CD4-positive, alpha-beta T cell treated with Interleukin-15 for 4 hours (primary cell): ENCODE measurements at regions not wholly inside any gene's neighbourhood (a gene's known extent, or its start where the extent isn't known, plus 50 kb on each side); places are given as distances from the start of the nearest gene placed in this dataset.

Experiments used
- DNase-seq: peaks from one replicate; pipeline ENCODE4 v3.0.0-alpha.2; 2020; ENCODE audit warnings: low spot score

DNA sequence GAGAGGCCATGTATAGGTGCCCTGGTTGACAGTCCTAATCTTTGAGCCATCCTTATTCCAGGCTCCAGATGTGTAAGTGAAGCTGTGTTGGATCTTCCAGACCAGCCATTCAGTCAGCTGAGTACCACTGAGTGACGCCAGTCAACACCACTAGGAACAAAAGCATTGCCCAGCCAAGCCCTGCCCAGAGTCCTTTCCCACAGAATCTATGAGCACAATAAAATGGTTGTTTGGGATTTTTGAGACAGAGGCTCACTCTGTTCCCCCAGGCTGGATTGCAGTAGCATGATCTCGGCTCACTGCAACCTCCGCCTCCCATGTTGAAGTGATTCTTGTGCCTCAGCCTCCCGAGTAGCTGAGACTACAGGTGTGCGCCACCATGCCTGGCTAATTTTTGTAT is 262.5 kb downstream of the BCOR start:
- no peak for DNase-seq

DNA sequence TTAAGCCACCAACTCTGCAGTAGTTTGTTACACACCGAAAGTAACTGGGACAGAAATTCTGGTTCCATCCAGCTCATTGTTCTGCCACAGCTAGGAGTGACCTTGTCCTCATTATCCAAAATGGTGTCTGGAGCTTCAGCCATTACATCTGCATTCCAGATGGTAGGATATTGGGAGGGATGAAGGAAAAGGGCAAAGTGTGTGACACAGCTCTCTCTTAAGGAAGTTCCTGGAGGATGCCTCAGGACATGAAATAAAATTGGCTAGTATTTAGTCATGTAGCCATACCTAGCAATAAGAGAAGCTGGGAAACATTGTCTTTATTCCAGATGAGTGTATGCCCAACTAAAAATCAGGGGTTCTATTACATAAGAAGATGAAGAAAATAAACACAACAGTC is 262.0 kb downstream of the BCOR start:
- DNase-seq: no peak

DNA sequence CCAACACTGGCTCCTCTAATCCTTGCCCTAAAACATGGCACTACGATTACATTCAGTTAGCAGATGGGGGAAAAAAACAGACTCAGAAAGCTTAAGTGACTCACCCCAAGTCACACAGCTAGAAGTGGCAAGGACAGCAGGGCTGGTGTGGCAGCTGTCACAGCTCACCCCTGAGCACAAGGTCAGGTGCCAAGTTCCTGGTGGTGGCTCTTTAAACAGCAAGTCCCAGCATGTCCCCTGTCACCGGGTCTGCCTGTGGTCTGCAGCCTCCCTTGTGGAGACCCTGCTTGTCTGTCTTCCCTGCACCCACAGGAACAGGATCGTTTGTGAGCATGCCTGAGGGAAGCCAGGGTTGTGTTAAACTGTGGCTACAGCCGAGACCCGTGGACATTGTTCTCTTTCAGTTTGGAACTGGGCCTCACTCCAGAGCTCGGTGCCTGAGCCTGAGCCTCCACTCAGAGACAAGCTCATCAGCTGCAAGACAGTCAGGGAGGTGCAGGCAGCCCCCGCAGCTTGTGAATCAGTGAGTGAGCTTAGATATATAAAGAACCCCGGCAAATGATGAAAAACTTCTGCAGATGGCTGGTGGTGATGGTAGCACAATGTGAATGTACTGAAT is 260.8 kb downstream of the BCOR start:
- DNase-seq: no peak

DNA sequence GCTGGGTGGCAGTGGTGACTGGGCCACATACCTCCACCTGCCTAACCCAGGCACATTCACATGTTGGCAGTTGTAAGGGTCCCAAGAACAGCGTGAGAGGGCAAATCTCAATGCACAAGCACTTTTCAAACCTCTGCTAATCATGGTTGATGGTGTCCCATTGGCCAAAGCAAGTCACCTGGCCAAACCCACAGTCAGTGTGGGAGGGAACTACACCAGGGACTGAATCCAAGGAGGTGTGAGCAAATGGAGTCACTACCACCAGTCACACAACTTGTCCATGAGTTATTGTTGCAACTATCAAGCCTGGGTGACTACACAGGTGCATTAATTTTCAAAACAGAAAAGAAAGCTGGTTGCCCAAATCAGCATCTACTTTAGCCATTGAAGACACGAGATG is 260.1 kb downstream of the BCOR start:
- no peak for DNase-seq

DNA sequence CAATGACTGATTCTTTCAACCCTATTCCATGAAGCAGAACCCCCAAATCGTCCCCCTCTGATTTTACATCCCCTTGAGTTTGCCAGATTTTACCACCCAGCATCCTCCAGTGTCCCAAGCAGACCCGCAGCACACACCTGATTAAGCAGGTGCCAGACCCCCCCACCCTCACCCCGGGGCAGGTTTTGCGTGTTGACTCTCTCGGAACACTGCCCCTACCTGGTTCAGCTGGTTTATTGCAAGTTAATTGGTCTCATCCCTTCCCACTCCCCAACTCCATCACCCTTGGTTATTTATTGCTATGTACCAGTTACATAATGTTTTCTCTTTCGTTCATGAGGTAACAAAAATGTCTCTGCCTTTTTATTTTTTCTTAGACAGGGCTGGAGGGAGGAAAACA is 258.4 kb downstream of the BCOR start:
- DNase-seq: no peak

DNA sequence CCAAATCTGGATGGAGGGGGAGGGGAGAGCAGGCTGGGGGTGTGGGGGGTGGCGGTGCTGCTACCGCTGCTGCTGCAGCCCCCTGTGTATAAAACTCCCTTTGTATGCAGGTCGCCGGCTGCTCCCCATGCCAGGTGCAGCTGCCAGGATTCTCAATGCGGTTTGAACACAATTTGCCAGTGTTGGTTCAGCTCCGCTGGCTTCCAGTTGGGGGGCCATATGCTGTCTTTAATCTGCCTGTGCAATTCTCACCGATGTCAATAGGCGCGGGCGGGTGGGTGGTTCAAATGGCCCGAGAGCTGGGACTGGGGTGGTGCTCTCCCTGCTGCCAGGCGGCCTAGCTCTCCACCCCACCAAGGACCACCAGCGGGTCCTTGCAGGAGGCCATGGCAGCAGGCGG is 257.6 kb downstream of the BCOR start:
- DNase-seq: no peak

DNA sequence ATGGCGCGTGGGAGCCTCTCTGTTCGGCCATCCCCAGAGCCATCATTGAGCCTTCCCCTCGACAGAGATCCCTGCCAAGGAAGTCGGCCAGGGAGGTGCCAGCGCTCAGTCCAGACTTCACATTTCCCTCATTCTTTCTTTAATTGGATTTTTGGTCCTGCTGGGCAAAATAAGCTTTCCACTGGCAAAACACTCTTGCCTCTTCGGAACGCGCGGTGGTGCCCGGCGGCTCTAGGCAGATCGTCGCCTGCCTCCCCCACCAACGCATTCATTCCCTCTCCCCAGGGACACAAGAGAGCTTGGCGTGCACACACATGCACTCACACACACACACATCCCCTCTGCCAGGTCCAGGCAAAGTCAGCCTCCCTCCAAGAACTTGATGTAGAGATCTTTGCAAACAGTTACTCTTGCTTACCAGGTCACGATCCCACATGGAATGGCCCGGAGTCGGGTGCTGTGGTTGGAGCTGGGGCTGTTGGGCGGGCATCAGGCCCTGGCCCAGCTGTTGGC is 257.1 kb downstream of the BCOR start:
- DNase-seq: no peak

DNA sequence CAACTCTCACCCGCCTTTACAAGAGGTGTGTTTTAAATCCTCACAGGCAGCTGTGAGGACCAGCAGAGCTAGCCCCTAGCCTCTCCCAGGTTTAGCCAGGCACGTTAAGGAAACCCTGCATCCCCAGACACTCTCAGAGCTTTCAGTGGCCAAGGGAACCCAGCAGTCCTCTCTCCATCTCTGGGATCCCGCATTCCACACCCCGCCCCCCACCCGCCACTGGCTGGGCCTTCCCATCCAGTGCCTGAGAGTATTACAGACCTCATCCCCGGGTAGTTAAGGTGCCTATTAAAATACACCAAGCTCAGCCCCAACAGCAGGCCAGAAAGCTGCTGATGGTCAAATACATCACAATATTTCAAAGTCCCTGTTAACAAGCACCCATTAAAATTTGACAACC is 256.2 kb downstream of the BCOR start:
- no peak for DNase-seq

DNA sequence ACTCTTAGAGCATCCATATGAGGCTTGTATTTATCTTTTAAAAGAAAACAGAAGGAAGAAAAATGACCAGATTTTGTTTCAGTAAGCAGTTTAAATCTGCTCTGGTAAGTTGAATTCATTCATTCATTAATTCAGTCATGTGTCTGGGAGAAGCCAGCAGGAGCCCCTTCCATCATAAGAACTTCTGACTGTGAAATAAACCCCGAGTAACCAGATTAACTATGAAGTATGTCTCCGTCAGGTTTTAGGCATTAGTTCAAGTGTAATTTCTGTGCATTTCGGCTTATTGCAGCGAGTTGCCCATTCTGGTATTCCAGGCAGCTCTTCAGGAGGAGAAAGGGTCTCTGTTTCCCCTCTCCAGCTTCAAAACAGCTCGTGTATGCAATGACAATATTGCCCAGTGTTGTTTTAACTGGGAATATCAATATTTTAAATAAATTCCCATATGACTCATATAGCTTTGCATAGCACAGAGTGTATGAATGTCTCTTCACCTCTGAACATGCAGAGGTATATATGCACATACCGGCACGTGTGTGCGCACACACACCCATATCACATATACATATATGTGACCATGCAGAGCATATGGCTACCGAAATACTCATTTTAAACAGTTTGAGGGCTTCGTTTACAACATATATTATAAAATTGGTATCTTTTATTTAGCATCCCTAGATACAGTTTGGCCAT is 255.3 kb downstream of the BCOR start:
- DNase-seq: no peak

DNA sequence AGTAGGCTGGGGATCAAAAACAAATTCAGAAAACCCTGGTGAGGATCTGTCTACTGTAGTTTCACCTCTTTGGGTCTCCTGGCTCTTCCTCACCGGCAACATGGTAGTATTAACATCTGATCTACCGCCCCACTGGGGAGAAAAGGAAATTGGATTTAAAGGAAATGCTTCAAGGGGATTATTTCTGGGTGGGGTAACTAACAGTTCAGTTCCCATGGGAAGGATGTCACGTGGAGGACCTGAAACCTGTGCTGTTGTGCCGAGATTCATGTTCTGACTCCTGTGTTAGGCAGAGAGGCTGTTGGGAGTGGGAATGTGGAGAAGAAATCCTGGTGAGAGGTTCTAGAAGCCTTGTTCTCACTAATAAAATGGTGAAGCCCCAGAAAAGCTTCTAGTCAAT is 254.4 kb downstream of the BCOR start:
- DNase-seq: no peak

DNA sequence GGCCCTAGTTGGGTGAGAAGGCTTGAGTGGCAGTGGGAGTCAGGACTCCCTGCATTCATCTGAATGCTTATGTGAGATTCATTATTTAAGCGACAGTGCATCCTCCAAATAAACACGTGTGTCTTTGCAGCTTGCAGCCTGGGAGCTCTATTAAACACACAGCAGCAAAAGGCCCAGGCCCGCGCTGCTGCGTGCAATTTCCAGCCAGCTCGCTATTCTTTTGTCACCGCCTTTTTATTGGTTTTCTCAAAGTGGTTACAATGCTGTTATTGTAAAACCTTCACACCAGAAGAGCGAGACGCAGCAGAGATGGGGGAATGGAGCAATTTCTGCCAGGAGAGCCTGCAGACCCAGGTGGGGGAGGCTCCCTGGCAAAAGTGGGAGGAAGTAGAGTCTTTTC is 252.5 kb downstream of the BCOR start:
- DNase-seq: no peak

DNA sequence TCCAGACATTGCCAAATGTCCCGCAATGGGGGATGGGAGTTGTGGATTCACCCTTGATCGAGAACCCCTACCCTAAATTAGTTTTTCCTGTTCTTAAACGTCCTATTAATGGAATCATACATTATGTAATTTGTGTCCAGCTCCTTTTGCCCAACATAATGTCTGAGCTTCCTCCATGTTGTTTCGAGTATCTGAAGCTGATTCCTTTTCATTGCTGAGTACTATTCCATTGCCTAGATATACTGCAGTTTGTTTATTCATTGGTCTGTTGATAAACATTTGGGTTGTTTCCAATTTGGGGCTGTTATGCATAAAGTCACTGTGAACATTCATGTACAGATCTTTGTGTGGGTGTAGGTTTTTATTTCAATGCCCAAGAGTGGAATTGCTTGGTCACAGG is 251.3 kb downstream of the BCOR start:
- DNase-seq: no peak

DNA sequence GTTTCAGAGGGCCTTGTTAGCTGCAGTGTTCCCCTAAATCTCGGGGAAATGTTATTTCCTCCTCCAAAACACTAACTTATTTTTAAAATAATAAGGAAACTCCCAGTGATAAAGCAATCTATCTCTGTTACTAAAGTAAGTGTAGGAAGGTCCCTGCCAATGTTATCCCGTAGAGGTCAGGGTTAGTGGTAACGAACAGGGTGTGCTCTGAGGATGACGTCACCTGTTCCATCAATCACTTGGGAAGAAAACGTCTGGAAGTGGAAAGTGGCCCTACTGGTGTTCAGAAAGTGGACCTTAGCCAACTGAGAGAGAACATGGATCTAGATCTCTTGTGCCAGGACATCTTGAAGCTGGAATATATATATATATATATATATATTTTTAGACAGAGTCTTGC is 249.5 kb downstream of the BCOR start:
- no peak for DNase-seq

DNA sequence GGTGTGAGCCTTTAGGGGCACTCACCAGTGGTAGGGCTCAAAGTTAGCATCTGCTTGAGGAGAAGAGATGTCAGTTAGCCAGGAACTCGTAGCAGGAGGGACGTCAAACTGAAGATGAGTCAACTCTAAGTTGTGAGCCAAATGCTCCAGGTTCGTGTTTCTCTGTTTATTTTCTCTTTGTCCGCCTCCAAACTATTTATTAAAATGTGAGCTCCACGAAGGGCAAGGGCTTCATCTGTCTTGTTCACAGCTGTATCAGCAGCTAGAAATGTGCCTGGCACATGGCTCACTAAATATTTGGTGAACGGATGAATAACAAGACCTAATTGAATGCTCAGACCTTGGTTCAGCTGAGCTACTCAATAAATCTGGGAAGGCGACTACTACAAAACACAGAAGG is 248.9 kb downstream of the BCOR start:
- no peak for DNase-seq

DNA sequence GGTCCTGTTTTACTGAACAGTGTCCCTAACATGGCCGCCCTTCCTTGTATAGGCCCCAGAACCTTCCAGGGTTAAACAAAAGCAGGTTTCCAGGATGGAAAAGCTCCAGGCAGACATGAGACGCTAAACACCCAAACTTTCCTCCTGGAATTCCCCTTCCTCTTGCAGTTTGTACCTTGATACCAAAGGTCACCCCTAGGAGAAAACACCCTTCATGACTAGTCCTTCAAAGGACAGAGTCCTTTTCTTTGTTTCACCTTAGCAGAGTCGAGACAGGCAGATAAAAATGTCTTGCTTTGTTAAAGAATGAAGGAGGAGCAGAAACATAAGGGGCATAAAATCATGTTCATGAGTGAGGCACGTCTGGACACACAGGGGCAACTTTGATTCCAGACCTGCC is 247.5 kb downstream of the BCOR start:
- DNase-seq: no peak

DNA sequence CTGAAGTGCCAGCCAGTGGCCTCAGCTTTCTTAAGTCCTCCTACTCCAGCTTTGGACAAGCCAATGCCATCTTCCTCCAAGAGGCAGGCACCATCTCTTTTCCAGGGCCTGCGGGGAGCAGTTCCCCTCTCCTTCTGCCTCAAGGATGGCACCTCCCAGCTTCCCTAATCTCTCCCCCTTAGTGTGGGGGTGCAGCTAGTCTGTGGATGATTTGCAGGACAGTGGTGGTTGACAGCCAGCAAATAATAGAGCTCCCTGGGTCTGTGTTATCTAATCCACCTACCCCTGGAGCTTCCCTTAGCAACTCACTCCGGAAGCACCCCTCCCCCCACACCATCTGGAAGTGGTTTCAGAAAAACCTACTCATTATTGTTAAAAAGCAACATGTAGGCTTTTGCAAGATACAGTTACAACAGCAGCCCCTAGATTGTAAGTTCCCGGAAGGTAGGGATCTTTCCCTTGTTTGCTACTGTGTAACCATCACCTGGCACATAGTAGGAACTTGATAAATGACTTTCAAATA is 247.1 kb downstream of the BCOR start:
- DNase-seq: peak; percentile 31

DNA sequence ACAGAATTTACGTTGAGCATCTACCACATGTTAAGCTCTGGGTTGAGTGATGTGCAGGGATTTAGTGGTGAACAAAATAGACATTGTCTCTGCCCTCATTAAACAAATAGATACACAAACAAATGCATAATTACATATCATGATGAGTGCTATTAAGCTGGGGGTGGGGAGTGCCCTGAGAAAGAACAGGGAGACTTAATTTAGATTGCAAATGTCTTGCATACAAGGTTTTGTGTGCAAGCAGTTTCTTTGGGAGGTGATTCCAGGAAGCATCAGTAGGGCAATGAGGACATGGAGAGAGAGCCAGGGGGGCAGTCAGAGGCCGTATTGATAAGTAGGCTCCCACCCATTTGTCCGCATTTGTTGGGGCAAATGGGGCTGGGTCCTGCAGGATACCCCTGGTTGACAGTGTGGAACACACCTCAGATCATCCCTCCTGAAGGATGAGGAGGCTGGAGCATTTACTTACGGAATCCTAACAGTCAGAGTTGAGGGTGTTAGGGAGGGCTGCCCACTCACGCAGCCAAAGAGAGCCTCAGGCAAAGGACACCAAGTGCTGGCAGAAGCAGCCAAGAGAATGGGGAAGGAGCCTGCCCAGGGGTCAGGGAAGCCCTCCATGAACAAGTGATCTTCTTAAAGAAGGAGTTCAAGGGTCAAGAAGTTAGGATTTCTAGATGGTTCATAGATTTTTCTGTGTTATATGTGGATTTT is 245.9 kb downstream of the BCOR start:
- DNase-seq: no peak

DNA sequence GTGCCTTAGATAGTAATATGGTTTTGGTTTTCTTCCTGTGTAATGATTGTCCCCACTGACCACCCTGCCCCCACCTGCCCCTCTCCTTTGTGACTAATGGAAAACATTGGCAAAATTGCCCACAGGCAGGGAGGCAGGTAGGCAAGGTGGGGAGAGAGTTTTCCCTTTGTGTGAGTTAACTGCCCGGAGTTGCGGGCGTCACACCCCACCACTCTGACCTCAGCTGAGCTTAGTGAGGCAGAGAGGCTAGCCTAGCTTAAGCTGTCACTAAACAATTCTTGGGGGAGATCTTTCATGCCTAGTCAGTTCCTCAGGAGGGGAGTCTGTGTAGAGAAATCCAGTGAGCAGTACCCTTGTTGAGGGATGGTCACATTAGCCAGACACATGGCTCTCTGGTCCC is 245.3 kb downstream of the BCOR start:
- no peak for DNase-seq

DNA sequence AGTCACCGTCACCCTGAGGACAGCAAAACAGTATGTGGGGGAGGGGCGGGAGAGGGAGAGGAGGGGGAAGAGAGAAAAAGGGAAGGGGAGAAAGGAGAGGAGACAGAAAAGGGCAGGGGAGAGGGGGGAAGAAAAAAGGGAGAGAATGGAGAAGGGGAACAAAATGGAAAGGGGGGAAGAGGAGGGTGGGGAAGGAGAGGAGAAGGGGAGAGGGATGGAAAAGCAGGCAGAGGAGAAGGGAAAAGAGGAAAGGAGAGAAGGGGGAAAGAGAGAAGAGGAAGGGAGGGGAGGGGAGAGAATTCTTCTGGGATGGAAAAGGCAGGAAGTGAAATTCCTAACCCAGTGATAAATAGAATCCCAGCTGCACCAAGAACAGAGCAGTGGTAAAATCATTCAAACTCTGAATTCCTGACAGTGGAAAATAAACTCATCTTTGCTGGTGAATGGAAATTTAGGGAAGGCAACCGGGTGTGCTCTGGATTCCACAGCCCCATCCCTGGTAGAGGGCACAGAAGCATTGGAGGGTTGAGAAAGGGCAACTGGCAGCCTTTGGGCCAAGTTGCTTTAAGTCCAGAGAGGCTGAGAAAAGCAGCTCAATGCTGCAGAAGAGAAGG is 244.2 kb downstream of the BCOR start:
- DNase-seq: no peak

DNA sequence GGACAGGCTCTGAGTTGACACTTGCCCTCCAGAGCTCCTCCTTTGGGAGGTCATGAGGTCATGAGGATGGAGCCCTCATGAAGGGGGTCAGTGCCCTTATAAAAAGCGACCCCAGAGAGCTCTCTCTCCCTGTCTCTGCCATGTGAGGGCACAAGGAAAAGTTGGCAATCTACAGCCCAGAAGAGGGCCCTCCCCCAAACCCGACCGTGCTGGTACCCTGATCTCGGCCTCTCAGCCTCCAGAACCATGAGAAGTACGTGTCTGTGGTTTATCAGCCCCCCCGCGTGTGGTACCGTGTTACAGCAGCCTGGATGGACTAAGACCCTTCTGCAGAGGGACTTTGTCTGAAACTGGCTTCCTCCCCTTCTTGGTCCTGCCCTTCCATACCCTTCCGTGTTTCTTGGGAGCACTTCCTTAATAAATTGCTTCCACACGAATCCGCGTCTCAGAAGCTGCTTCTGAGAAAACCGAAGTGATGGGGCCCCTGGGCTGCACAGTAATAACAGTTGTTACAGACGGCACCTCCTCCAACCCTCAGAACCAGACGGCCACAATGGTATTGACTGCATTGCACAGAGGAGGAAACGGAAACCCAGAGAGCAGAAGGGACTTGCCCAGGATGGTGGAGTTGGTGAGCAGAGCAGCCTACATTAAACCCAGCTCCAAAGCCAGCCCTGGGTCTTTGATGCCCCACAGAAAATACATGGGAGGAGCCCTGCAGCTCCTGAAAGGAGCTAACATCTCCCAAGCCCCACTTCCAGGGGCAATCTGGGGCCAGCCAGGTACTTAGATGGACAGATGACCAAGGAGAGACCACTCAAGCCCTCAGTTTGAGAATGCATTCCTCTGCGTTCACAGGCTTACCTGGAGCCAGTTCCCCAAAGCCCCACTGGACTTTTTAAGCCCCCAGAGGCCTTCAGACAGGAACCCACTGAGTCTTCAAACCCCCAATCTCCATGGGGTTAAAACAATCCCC is 242.7 kb downstream of the BCOR start:
- peak; percentile 87 for DNase-seq

DNA sequence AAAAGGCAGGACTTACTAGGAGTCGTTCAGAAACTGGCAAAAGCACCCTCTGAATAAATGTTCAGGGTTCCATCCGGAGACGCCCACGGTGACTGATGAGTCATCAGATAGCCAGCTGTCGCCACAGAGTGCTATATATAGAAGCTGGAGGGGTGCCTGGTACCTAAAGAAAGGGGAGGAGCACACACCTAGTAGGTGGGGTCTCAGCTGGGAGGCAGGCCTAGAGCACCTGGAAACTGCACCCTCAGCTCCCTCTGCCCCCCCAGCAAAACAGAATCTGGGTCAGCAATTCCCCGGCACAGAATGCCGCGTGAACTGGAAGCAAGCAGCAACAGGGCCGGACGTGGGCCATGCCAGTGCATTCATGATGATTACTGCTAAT is 242.0 kb downstream of the BCOR start:
- peak; percentile 86 for DNase-seq
